Activated CD8-positive, alpha-beta T cell treated with anti-CD3 and anti-CD28 coated beads for 36 hours (primary cell): ENCODE measurements at regions not wholly inside any gene's neighbourhood (a gene's known extent, or its start where the extent isn't known, plus 50 kb on each side); places are given as distances from the start of the nearest gene placed in this dataset.
"Not testable (repeated sequence)": the region's sequence is repeated elsewhere in the genome, so short reads cannot be mapped to it uniquely, and the experiment has no call there.

Experiments used
- ATAC-seq: fragments of 200-7000 bp; cut with Tn5 transposase; one replicate; pipeline ENCODE4 v1.10.0; 2021; ENCODE audit warnings: mild to moderate bottlenecking, moderate library complexity
- CTCF ChIA-PET: fragments of 350-600 bp; sonication (Branson Sonifier 250); formaldehyde crosslinking; loops from one replicate; lab custom pipeline; 2021; ENCODE audit warnings: antibody characterized with exemption; lab: Charles Lee
- POLR2A ChIA-PET: fragments of 350-600 bp; sonication (Branson Sonifier 250); formaldehyde crosslinking; loops from one replicate; lab custom pipeline; 2021; ENCODE audit warnings: antibody characterized with exemption; lab: Charles Lee
- DNase-seq: peaks from one replicate; pipeline ENCODE4 v3.0.0-alpha.2; 2020
- H3K27ac Mint-ChIP-seq: one replicate; pipeline ENCODE4 v1.8.0; 2021; ENCODE audit warnings: mild to moderate bottlenecking, mixed read lengths
- H3K27me3 Mint-ChIP-seq: one replicate; pipeline ENCODE4 v1.8.0; 2021; ENCODE audit warnings: mixed read lengths
- H3K36me3 Mint-ChIP-seq: one replicate; pipeline ENCODE4 v1.8.0; 2021; ENCODE audit warnings: low read depth, mixed read lengths
- H3K4me1 Mint-ChIP-seq: one replicate; pipeline ENCODE4 v1.8.0; 2021; ENCODE audit warnings: low read depth, mixed read lengths
- H3K4me3 Mint-ChIP-seq: one replicate; pipeline ENCODE4 v1.8.0; 2021; ENCODE audit warnings: mild to moderate bottlenecking, moderate library complexity, mixed read lengths
- H3K9me3 Mint-ChIP-seq: one replicate; pipeline ENCODE4 v1.8.0; 2021; ENCODE audit warnings: mixed read lengths
- intact Hi-C: fragments of 100-400 bp; cut with micrococcal nuclease; formaldehyde crosslinking; loops from one replicate; pipeline ENCODE4 v1.10.0; 2022
- TF ChIP-seq, protein P1 (sequence below): fragments of 200-600 bp; IDR thresholded peaks from one replicate; pipeline ENCODE4 v1.8.0; 2022; ENCODE audit warnings: antibody characterized with exemption, mild to moderate bottlenecking

DNA sequence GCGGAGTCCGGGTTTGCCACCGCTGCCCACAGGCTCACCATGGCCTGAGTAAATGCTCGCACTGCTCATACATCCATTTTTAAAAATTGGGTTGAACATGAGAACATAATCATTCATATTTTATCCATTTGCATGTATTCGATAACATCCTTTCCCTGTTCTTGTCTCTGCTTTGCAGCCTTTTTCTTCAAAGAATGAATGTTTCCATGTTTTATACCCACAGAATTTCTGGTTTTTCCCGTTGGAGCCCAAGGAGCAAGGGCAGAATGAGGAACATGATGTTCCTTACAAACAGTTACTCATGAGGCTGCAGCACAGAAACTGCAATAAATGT is 146.5 kb downstream of the CCDC74A start:
- Mint-ChIP-seq H3K36me3 (no peaks in the 10 kb centered on the region), H3K9me3 (no peaks in the 10 kb centered on the region), H3K4me3 (no peak overlapping the region), H3K4me1 (peaks cover 6% of the 10 kb centered on the region), H3K27me3 (peaks cover 12% of the 10 kb centered on the region), H3K27ac (no peak overlapping the region)
- DNase-seq, result no peak
- intact Hi-C loops, result loop anchor here (5.0 to 10.0 kb wide), 3 partner anchors 131 to 522 kb away; no protein-coding TSS in a partner anchor
- ChIA-PET POLR2A (no interaction called here), CTCF (interaction anchor here (1.0 to 3.4 kb wide), 10 partner anchors 8 to 521 kb away, joined by 3 to 27 read pairs (median 11); no protein-coding TSS in a partner anchor)
- ATAC-seq, result no peak
- TF ChIP-seq, protein P1, sequence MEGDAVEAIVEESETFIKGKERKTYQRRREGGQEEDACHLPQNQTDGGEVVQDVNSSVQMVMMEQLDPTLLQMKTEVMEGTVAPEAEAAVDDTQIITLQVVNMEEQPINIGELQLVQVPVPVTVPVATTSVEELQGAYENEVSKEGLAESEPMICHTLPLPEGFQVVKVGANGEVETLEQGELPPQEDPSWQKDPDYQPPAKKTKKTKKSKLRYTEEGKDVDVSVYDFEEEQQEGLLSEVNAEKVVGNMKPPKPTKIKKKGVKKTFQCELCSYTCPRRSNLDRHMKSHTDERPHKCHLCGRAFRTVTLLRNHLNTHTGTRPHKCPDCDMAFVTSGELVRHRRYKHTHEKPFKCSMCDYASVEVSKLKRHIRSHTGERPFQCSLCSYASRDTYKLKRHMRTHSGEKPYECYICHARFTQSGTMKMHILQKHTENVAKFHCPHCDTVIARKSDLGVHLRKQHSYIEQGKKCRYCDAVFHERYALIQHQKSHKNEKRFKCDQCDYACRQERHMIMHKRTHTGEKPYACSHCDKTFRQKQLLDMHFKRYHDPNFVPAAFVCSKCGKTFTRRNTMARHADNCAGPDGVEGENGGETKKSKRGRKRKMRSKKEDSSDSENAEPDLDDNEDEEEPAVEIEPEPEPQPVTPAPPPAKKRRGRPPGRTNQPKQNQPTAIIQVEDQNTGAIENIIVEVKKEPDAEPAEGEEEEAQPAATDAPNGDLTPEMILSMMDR, result peak; percentile 41

DNA sequence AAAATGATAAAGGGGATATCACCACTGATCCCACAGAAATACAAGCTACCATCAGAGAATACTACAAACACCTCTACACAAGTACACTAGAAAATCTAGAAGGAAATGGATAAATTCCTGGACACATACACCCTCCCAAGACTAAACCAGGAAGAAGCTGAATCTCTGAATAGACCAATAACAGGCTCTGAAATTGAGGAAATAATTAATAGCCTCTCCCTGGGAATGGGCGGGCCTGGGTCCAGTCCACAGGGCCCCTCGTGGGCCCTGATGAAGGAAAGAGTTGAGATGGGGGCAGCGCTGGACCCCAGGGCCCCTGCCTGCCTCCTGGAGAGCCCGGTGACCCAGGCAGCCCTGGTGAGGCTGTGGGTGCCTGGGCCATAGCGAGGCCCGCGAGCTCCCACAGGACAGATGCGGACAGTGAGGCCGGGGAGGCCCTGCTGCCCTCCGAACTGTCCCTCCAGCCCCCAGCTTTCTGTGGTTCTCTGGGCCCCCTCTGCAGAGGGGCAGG is 154.0 kb downstream of the CCDC74A start:
- Mint-ChIP-seq H3K4me3 (peak overlapping the region; percentile 84), H3K27ac (peak overlapping the region; percentile 76), H3K4me1 (peaks cover 36% of the 10 kb centered on the region)
- H3K36me3 Mint-ChIP-seq, intact Hi-C loops, H3K27me3 Mint-ChIP-seq, H3K9me3 Mint-ChIP-seq, DNase-seq: not testable (repeated sequence)
- ChIA-PET CTCF (interaction anchor here (1.8 to 2.5 kb wide), 4 partner anchors 9 to 120 kb away, joined by 4 to 27 read pairs (median 7); no protein-coding TSS in a partner anchor), POLR2A (interaction anchor here (1.1 kb wide), 1 partner anchor 189 kb away, joined by 4 read pairs; the partner anchor contains the start of gene MZT2A)
- peak; percentile 1 for ATAC-seq

DNA sequence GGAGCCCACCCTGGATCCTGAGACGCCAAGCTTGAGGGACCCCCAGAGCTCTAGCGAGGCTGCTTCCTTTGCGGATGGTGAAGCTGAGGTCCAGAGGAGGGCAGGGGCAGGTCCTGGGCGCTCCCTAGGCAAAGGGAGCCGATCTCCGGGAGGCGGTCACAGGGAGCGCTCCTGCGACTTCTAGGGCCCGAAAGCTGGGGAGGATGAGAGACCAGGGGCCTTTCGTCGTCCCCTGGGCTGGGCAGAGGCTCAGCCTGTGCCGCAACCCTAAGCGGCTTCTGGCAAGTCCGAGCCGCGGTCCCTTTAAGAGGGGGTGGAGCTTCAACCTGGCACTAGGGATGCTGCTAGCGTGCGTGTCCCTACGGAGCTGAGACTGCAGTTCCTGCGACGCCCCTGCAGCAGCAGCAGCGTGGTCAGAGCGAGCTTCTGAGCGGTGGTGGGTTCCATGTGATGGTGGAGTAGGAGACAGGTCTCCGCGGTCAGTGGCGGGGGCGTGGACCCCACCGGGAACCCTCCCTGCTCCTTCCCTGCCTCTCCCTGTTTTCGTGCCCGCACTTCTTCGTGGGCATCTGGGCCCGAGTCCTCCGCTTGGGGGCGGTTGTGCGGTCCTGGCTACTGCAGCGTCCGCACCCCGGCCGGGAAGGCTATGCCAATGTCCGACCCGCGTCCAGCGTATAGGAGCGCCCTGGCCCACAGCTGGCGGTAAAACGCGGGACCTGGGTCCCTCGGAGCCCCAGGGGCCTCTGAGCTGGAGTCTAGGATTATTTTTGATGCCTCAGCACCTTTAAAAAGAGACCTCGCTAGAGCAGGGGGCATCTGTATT is 154.6 kb downstream of the CCDC74A start:
- H3K36me3 Mint-ChIP-seq, result peaks cover 14% of the 10 kb centered on the region
- no peaks in the 10 kb centered on the region for H3K9me3 Mint-ChIP-seq
- ATAC-seq (peak; percentile 100), DNase-seq (peak; percentile 85)
- TF ChIP-seq, protein P1, result no peak
- peak overlapping the region; percentile 84 for H3K4me3 Mint-ChIP-seq
- intact Hi-C loops, result no loop called here
- ChIA-PET CTCF (interaction anchor here (1.8 to 2.5 kb wide), 4 partner anchors 8 to 119 kb away, joined by 4 to 27 read pairs (median 7); no protein-coding TSS in a partner anchor), POLR2A (interaction anchor here (0.6 to 1.1 kb wide), 2 partner anchors 190 to 941 kb away, joined by 3 to 4 read pairs; partner anchors contain the start of gene MZT2A)
- peaks cover 36% of the 10 kb centered on the region for H3K4me1 Mint-ChIP-seq
- H3K27me3 Mint-ChIP-seq, result peaks cover 7% of the 10 kb centered on the region
- peak overlapping the region; percentile 77 for H3K27ac Mint-ChIP-seq

DNA sequence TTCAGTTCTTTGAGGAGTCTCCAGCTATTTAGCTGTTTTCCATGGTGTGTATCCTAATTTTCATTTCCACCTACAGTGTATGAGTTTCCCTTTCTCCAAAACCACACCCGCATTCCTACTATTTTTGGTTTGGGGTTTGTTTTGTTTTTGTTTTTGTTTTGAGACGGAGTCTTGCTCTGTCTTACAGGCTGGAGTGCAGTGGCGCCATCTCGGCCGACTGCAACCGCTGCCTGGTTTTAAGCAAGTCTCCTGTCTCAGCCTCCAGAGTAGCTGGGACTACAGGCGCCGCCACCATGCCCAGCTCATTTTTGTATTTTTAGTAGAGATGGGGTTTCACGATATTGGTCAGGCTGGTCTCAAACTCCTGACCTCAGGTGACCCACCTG is 155.2 kb downstream of the CCDC74A start:
- ATAC-seq (peak; percentile 24), DNase-seq (peak; percentile 41)
- H3K27me3 Mint-ChIP-seq, intact Hi-C loops, H3K9me3 Mint-ChIP-seq: not testable (repeated sequence)
- ChIA-PET POLR2A (interaction anchor here (0.6 kb wide), 1 partner anchor 941 kb away, joined by 3 read pairs; no protein-coding TSS in a partner anchor), CTCF (interaction anchor here (1.8 to 2.5 kb wide), 4 partner anchors 8 to 119 kb away, joined by 4 to 27 read pairs (median 7); no protein-coding TSS in a partner anchor)
- Mint-ChIP-seq H3K27ac (peak overlapping the region; percentile 77), H3K4me3 (peak overlapping the region; percentile 84), H3K4me1 (peaks cover 36% of the 10 kb centered on the region), H3K36me3 (peaks cover 18% of the 10 kb centered on the region)

DNA sequence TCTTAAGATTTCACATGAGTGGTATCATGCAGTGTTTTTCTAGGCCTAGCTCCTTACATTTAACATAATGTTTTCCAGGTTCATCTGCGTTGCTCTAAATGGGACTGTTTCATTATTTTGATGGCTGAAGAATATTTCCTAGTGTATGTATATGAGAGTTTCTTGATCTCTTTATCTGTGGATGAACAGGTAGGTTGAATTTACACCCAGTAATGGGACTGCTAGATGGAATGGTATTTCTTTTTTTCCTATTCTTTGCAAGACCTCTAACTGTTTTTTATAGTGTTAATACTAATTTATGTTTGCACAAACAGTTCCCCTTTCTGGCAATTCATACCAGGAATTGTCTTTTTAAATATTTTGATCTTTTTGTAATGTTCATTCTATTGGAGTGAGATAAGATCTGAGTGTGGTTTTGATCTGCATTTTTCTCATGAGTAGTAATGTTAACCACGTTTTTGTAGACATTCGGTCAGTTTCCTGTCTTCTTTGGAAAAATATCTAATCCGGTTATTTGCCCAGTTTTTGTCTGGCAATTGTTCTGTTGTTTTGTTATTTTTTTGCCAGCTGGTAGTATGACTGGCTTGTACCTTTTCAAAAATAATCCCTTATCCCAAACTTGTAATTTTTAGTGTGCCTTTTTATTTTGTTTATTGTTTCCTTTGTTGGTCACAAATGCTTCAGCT is 157.1 kb downstream of the CCDC74A start:
- POLR2A ChIA-PET, ATAC-seq, H3K27ac Mint-ChIP-seq, H3K9me3 Mint-ChIP-seq, intact Hi-C loops, H3K27me3 Mint-ChIP-seq, DNase-seq: not testable (repeated sequence)
- Mint-ChIP-seq H3K36me3 (peaks cover 32% of the 10 kb centered on the region), H3K4me3 (peak overlapping the region; percentile 2), H3K4me1 (peaks cover 36% of the 10 kb centered on the region)
- CTCF ChIA-PET, result interaction anchor here (1.0 kb wide), 1 partner anchor 11 kb away, joined by 3 read pairs; no protein-coding TSS in a partner anchor

DNA sequence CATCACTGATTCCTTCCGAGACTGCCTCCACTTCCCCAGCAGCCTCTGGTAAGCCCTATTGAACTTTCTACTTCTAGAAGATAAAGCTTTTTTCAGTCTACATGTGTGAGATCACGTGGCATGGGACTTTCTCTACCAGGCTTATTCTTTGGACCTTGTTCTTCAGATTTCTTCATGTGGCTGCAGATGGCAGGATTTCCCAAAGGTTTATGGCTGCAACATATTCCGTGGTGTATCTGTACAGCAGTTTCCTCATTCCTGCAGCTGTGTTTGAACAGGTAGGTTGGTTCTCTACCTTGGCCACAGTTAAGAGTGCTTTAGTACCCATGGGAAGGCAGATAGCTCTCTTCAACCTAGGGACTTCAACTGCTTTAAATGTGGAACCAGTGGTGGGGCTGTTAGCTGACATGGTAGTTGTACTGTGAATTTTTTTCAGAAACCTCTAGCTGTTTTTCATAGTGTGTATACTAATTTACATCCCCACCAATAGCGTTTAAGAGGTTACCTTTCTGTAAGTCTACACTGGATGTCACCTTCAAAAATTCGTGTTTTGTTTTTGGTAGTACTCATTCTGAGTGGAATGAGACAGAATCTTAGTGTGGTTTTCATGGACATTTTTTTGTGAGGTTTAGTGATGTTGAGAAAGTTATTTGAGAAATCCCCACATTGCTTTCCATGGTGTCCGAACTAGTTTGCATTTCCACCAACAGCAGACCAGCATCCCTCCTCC is 158.6 kb downstream of the CCDC74A start:
- ATAC-seq, H3K4me3 Mint-ChIP-seq, POLR2A ChIA-PET, intact Hi-C loops, DNase-seq, H3K27me3 Mint-ChIP-seq, H3K9me3 Mint-ChIP-seq, H3K27ac Mint-ChIP-seq: not testable (repeated sequence)
- CTCF ChIA-PET, result interaction anchor here (1.0 to 2.3 kb wide), 2 partner anchors 12 to 14 kb away, joined by 3 to 8 read pairs; no protein-coding TSS in a partner anchor
- Mint-ChIP-seq H3K36me3 (peaks cover 46% of the 10 kb centered on the region), H3K4me1 (peaks cover 28% of the 10 kb centered on the region)

DNA sequence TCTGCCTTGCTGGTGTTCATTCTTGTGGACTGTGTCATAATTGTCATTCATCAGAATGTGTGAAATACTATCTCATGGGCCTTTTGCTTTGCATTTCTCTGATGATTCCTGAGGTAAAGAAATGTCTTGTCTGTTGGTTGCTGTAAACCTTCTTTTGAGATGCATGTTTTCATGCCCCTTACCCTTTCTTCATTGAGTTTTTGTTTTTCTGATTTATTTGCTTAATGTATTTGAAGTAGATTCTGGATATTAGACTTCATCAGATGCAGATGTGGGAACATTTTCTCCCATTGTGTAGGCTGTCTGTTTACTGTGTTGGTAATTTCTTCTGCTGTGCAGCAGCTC is 159.2 kb downstream of the CCDC74A start:
- H3K4me3 Mint-ChIP-seq, DNase-seq, H3K27ac Mint-ChIP-seq, ATAC-seq, POLR2A ChIA-PET, H3K27me3 Mint-ChIP-seq, intact Hi-C loops, H3K9me3 Mint-ChIP-seq: not testable (repeated sequence)
- Mint-ChIP-seq H3K36me3 (peaks cover 51% of the 10 kb centered on the region), H3K4me1 (peaks cover 25% of the 10 kb centered on the region)
- CTCF ChIA-PET, result interaction anchor here (2.3 kb wide), 1 partner anchor 15 kb away, joined by 8 read pairs; no protein-coding TSS in a partner anchor

DNA sequence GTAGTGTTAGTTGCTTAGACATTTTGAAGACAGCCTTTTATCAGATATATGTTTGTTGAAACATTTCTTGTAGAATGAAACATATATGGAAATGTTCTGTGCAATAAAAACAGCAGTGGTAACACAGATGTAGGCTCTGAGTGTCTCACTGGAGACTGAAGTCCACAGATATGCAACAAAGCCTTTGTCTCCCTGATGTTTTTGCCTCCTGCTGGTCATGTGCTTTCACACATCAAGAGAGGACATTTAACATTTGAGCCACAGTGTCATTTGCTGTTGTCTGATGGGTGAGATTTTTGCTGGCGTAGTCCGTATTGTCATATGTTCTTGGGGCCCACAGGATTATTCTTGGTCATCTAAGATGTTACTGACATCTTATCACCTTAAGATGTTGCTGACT is 161.4 kb downstream of the CCDC74A start:
- ATAC-seq, H3K4me3 Mint-ChIP-seq, DNase-seq, H3K27ac Mint-ChIP-seq, intact Hi-C loops, H3K9me3 Mint-ChIP-seq, H3K27me3 Mint-ChIP-seq, POLR2A ChIA-PET: not testable (repeated sequence)
- Mint-ChIP-seq H3K4me1 (peaks cover 14% of the 10 kb centered on the region), H3K36me3 (peaks cover 57% of the 10 kb centered on the region)
- CTCF ChIA-PET, result interaction anchor here (3.3 kb wide), 1 partner anchor 16 kb away, joined by 24 read pairs; no protein-coding TSS in a partner anchor

DNA sequence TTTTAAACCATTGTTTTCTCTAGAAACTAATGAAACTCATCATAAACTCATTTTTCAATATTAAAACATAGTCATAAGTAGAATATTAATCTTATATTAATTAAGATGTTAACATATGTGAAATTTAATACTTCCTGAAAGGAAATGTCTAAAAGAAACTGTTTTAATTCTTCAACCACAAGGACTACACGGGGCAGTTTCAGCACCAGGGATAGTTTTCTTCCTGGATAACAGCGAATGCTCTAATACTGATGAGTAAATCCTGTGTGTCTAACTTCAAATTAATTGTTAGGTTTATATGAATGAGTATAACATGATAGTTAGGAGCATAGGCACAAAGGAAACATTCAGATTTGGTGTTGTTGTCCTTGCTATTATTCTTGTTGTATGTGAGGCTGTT is 183.6 kb downstream of the CCDC74A start:
- intact Hi-C loops, ATAC-seq, H3K4me3 Mint-ChIP-seq, CTCF ChIA-PET, H3K9me3 Mint-ChIP-seq, H3K27me3 Mint-ChIP-seq, H3K4me1 Mint-ChIP-seq, H3K27ac Mint-ChIP-seq, DNase-seq, H3K36me3 Mint-ChIP-seq, POLR2A ChIA-PET: not testable (repeated sequence)
